HEK293 (cell line): ENCODE measurements at regions not wholly inside any gene's neighbourhood (a gene's known extent, or its start where the extent isn't known, plus 50 kb on each side); places are given as distances from the start of the nearest gene placed in this dataset.

Source experiments
- CTCF ChIA-PET: fragments of 350-600 bp; formaldehyde crosslinking; extraction: SDS; loops from one replicate; lab custom pipeline; 2021; ENCODE audit warnings: antibody characterized with exemption; lab: Yijun Ruan, JAX
- POLR2A ChIA-PET: fragments of 300-600 bp; formaldehyde crosslinking; extraction: SDS; loops from one replicate; lab custom pipeline; 2020; ENCODE audit warnings: antibody characterized with exemption, inconsistent platforms; lab: Yijun Ruan, JAX
- H3K27ac ChIP-seq: fragments of 200-500 bp; sonication (Bioruptor generic); 2 replicates; pipeline ENCODE4 v1.5.1; 2014; ENCODE audit warnings: low read depth, low read length, control low read depth, inconsistent platforms; ENCODE audit errors: extremely low read depth
- H3K36me3 ChIP-seq, 2 experiments: fragments of 200-500 bp in 1 of 2; sonication (Bioruptor generic) in 1 of 2; 1 replicate in 1 of 2; 2 replicates in 1 of 2; pipeline ENCODE4 v1.5.1; 2014 to 2017; ENCODE audit warnings: inconsistent platforms in 2 of 2, low read length in 2 of 2; ENCODE audit not compliant: control insufficient read depth in 2 of 2, insufficient read depth in 1 of 2
- H3K4me1 ChIP-seq: fragments of 200-500 bp; sonication (Bioruptor generic); 2 replicates; pipeline ENCODE4 v1.5.1; 2014; ENCODE audit warnings: mild to moderate bottlenecking, low read length, inconsistent platforms; ENCODE audit not compliant: control insufficient read depth, insufficient read depth
- H3K4me3 ChIP-seq: 2 replicates; pipeline ENCODE4 v1.5.1; 2011; ENCODE audit warnings: low read depth, mild to moderate bottlenecking, control low read depth, low read length, moderate library complexity
- H3K9me3 ChIP-seq: fragments of 200-500 bp; sonication (Bioruptor generic); 2 replicates; pipeline ENCODE4 v1.5.1; 2014; ENCODE audit warnings: low read depth, low read length, inconsistent platforms; ENCODE audit not compliant: control insufficient read depth, insufficient read depth
- CTCF ChIP-seq: fragments of 450-650 bp; formaldehyde crosslinking; IDR thresholded peaks from 2 replicates; pipeline ENCODE4 v1.5.1; 2016; ENCODE audit warnings: missing biosample characterization, missing genetic modification characterization
- FEZF1 ChIP-seq: fragments of 450-650 bp; formaldehyde crosslinking; IDR thresholded peaks from 2 replicates; pipeline ENCODE4 v1.5.1; 2016; ENCODE audit warnings: missing biosample characterization, missing genetic modification characterization
- GLI2 ChIP-seq: fragments of 450-650 bp; formaldehyde crosslinking; IDR thresholded peaks from 2 replicates; pipeline ENCODE4; 2017; ENCODE audit warnings: missing biosample characterization, missing genetic modification characterization, low read depth, borderline replicate concordance
- GLI4 ChIP-seq: fragments of 450-650 bp; formaldehyde crosslinking; IDR thresholded peaks from 2 replicates; pipeline ENCODE4 v1.5.1; 2016; ENCODE audit warnings: missing biosample characterization, missing genetic modification characterization
- KLF10 ChIP-seq: fragments of 450-650 bp; IDR thresholded peaks from 2 replicates; pipeline ENCODE4 v1.5.1; 2018; ENCODE audit warnings: missing biosample characterization, mild to moderate bottlenecking, missing genetic modification characterization
- MYNN ChIP-seq: fragments of 450-650 bp; formaldehyde crosslinking; IDR thresholded peaks from 2 replicates; pipeline ENCODE4 v1.5.1; 2016; ENCODE audit warnings: missing biosample characterization, missing genetic modification characterization, borderline replicate concordance
- PRDM1 ChIP-seq: fragments of 450-650 bp; formaldehyde crosslinking; IDR thresholded peaks from 2 replicates; pipeline ENCODE4; 2016; ENCODE audit warnings: missing biosample characterization, missing genetic modification characterization
- PRDM6 ChIP-seq: fragments of 450-650 bp; formaldehyde crosslinking; IDR thresholded peaks from 2 replicates; pipeline ENCODE4 v1.5.1; 2017; ENCODE audit warnings: missing biosample characterization, missing genetic modification characterization
- SP3 ChIP-seq: fragments of 450-650 bp; formaldehyde crosslinking; IDR thresholded peaks from 2 replicates; pipeline ENCODE4 v1.5.1; 2016; ENCODE audit warnings: missing biosample characterization, missing genetic modification characterization
- WT1 ChIP-seq: fragments of 450-650 bp; formaldehyde crosslinking; IDR thresholded peaks from 2 replicates; pipeline ENCODE4 v1.5.1; 2016; ENCODE audit warnings: missing biosample characterization, missing genetic modification characterization
- ZEB2 ChIP-seq: fragments of 450-650 bp; formaldehyde crosslinking; IDR thresholded peaks from 2 replicates; pipeline ENCODE4 v1.5.1; 2016; ENCODE audit warnings: missing biosample characterization, missing genetic modification characterization
- ZFP3 ChIP-seq: fragments of 450-650 bp; formaldehyde crosslinking; IDR thresholded peaks from 2 replicates; pipeline ENCODE4 v1.5.1; 2016; ENCODE audit warnings: low read depth, missing biosample characterization, missing genetic modification characterization
- ZFP37 ChIP-seq: fragments of 450-650 bp; formaldehyde crosslinking; IDR thresholded peaks from 2 replicates; pipeline ENCODE4 v1.5.1; 2016; ENCODE audit warnings: missing biosample characterization, missing genetic modification characterization
- ZFP69B ChIP-seq: fragments of 450-650 bp; formaldehyde crosslinking; IDR thresholded peaks from 2 replicates; pipeline ENCODE4 v1.5.1; 2016; ENCODE audit warnings: missing biosample characterization, missing genetic modification characterization
- ZIC2 ChIP-seq: fragments of 450-650 bp; formaldehyde crosslinking; IDR thresholded peaks from 2 replicates; pipeline ENCODE4 v1.5.1; 2016; ENCODE audit warnings: missing biosample characterization, missing genetic modification characterization
- ZNF133 ChIP-seq: fragments of 450-650 bp; formaldehyde crosslinking; IDR thresholded peaks from 2 replicates; pipeline ENCODE4 v1.5.1; 2016; ENCODE audit warnings: missing biosample characterization, missing genetic modification characterization
- ZNF26 ChIP-seq: fragments of 450-650 bp; formaldehyde crosslinking; IDR thresholded peaks from 2 replicates; pipeline ENCODE4 v1.5.1; 2016; ENCODE audit warnings: missing biosample characterization, missing genetic modification characterization
- ZNF544 ChIP-seq: fragments of 450-650 bp; formaldehyde crosslinking; IDR thresholded peaks from 2 replicates; pipeline ENCODE4 v1.5.0; 2017; ENCODE audit warnings: missing biosample characterization, missing genetic modification characterization
- ZNF561 ChIP-seq: fragments of 450-650 bp; IDR thresholded peaks from 2 replicates; pipeline ENCODE4 v1.5.1; 2018; ENCODE audit warnings: missing biosample characterization, missing genetic modification characterization, borderline replicate concordance
- ZNF701 ChIP-seq: fragments of 450-650 bp; formaldehyde crosslinking; IDR thresholded peaks from 2 replicates; pipeline ENCODE4 v1.5.1; 2016; ENCODE audit warnings: missing biosample characterization, missing genetic modification characterization
- ZNF76 ChIP-seq: fragments of 450-650 bp; formaldehyde crosslinking; IDR thresholded peaks from 2 replicates; pipeline ENCODE4; 2016; ENCODE audit warnings: low read depth, missing biosample characterization, missing genetic modification characterization, borderline replicate concordance
- ZNF843 ChIP-seq: fragments of 450-650 bp; formaldehyde crosslinking; IDR thresholded peaks from 2 replicates; pipeline ENCODE4 v1.5.1; 2016; ENCODE audit warnings: missing biosample characterization, missing genetic modification characterization
- ZSCAN16 ChIP-seq: fragments of 450-650 bp; formaldehyde crosslinking; IDR thresholded peaks from 2 replicates; pipeline ENCODE4 v1.5.1; 2016; ENCODE audit warnings: missing biosample characterization, missing genetic modification characterization
- ZSCAN18 ChIP-seq: fragments of 450-650 bp; formaldehyde crosslinking; IDR thresholded peaks from 2 replicates; pipeline ENCODE4 v1.5.1; 2016; ENCODE audit warnings: missing biosample characterization, missing genetic modification characterization
- TF ChIP-seq, protein P1 (sequence below): fragments of 450-650 bp; formaldehyde crosslinking; IDR thresholded peaks from 2 replicates; pipeline ENCODE4 v1.5.1; 2016; ENCODE audit warnings: missing biosample characterization, missing genetic modification characterization

DNA sequence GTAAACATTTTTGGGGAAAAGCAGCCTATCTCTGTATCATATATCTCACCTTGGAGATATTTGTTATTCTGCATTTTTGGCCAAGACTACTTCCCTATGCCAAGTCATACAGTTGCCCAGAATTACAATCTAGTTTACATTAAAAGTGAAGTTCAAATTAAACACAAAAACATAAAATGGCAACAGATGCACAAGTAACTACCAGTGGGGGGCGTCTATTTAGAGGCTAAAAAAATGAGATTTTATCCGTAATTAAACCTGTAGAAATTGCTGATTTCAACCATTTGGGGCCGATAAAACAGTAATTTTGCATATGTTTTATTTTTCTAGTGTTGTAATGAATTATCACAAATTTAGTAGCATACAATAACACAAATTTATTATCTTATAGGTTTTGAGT is 787.1 kb upstream of the CHD1 start:
- no peak overlapping the region for H3K27ac ChIP-seq
- ChIA-PET CTCF (no interaction called here), POLR2A (no interaction called here)
- no peak overlapping the region for H3K4me3 ChIP-seq
- H3K4me1 ChIP-seq = no peaks in the 10 kb centered on the region
- no peaks in the 10 kb centered on the region for H3K9me3 ChIP-seq
- no peaks in the 10 kb centered on the region for H3K36me3 ChIP-seq
- TF ChIP-seq PRDM1 (tag by site-specific recombination) (no peak), ZNF701 (tag by site-specific recombination) (no peak), SP3 (tag by site-specific recombination) (no peak), MYNN (tag by site-specific recombination) (no peak), ZSCAN16 (tag by site-specific recombination) (no peak), ZNF76 (tag by site-specific recombination) (no peak), PRDM6 (no peak), FEZF1 (tag by site-specific recombination) (no peak), ZFP37 (no peak), KLF10 (tag by site-specific recombination) (no peak), WT1 (tag by site-specific recombination) (no peak), ZNF26 (tag by site-specific recombination) (no peak), ZSCAN18 (tag by site-specific recombination) (no peak), ZNF561 (tag by site-specific recombination) (no peak)

DNA sequence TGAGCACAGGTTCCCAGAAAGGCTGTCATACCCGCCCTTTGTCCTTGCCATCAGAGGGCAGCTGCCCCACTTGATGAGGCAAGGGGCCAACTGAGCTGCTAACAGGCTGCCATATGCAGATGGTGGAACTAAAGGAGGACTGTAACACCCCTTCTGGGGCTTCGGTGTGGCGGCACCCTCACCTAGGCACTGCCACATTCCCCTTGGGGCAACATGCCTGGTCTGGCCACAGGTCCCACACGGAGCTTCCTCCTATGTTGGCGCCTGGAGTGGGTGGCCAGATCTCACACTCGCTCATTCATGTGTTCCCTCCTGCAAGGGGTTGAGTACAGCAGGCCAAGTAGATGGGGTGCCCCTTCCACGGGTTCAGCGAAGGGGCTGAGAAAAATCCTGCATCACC is 777.4 kb upstream of the CHD1 start:
- H3K9me3 ChIP-seq = no peaks in the 10 kb centered on the region
- no peaks in the 10 kb centered on the region for H3K36me3 ChIP-seq
- ChIA-PET POLR2A (no interaction called here), CTCF (no interaction called here)
- TF ChIP-seq ZFP37 = no peak
- no peak for TF ChIP-seq ZFP69B (tag by site-specific recombination)
- no peak for TF ChIP-seq ZIC2 (tag by site-specific recombination)
- TF ChIP-seq, protein P1, sequence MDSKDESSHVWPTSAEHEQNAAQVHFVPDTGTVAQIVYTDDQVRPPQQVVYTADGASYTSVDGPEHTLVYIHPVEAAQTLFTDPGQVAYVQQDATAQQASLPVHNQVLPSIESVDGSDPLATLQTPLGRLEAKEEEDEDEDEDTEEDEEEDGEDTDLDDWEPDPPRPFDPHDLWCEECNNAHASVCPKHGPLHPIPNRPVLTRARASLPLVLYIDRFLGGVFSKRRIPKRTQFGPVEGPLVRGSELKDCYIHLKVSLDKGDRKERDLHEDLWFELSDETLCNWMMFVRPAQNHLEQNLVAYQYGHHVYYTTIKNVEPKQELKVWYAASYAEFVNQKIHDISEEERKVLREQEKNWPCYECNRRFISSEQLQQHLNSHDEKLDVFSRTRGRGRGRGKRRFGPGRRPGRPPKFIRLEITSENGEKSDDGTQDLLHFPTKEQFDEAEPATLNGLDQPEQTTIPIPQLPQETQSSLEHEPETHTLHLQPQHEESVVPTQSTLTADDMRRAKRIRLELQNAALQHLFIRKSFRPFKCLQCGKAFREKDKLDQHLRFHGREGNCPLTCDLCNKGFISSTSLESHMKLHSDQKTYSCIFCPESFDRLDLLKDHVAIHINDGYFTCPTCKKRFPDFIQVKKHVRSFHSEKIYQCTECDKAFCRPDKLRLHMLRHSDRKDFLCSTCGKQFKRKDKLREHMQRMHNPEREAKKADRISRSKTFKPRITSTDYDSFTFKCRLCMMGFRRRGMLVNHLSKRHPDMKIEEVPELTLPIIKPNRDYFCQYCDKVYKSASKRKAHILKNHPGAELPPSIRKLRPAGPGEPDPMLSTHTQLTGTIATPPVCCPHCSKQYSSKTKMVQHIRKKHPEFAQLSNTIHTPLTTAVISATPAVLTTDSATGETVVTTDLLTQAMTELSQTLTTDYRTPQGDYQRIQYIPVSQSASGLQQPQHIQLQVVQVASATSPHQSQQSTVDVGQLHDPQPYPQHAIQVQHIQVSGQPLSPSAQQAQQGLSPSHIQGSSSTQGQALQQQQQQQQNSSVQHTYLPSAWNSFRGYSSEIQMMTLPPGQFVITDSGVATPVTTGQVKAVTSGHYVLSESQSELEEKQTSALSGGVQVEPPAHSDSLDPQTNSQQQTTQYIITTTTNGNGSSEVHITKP = no peak
- TF ChIP-seq ZFP3 = no peak
- TF ChIP-seq ZNF544 = no peak
- TF ChIP-seq ZNF843 = no peak
- no peak for TF ChIP-seq ZEB2
- no peak for TF ChIP-seq GLI4 (tag by site-specific recombination)
- no peak for TF ChIP-seq ZNF133 (tag by site-specific recombination)
- TF ChIP-seq CTCF (tag by site-specific recombination) = no peak
- no peak for TF ChIP-seq GLI2 (tag by site-specific recombination)
- TF ChIP-seq MYNN (tag by site-specific recombination) = no peak
- H3K27ac ChIP-seq = no peak overlapping the region
- H3K4me3 ChIP-seq = no peak overlapping the region
- H3K4me1 ChIP-seq = no peaks in the 10 kb centered on the region
